GM23248 (cell line): ENCODE measurements at regions not wholly inside any gene's neighbourhood (a gene's known extent, or its start where the extent isn't known, plus 50 kb on each side); places are given as distances from the start of the nearest gene placed in this dataset.
"Not testable (repeated sequence)": the region's sequence is repeated elsewhere in the genome, so short reads cannot be mapped to it uniquely, and the experiment has no call there.

Source experiments
- DNase-seq: peaks from one replicate; pipeline ENCODE4 v3.0.0-alpha.2; 2015
- H2AFZ ChIP-seq: fragments of 200-600 bp; sonication (generic); 2 replicates; pipeline ENCODE4 v1.6.1; 2016; ENCODE audit warnings: antibody characterized with exemption
- H3F3A ChIP-seq: fragments of 200-600 bp; sonication (generic); 2 replicates; pipeline ENCODE4 v1.6.1; 2016; ENCODE audit warnings: mild to moderate bottlenecking, antibody characterized with exemption, mixed run types; ENCODE audit not compliant: insufficient read depth
- H3K27ac ChIP-seq: fragments of 200-600 bp; sonication (generic); 2 replicates; pipeline ENCODE4 v1.5.1; 2016; ENCODE audit warnings: mild to moderate bottlenecking
- H3K27me3 ChIP-seq: fragments of 200-600 bp; sonication (generic); replicated peaks from 2 replicates; pipeline ENCODE4 v1.6.1; 2016; ENCODE audit warnings: mild to moderate bottlenecking; ENCODE audit not compliant: insufficient read depth
- H3K36me3 ChIP-seq: fragments of 200-600 bp; sonication (generic); 2 replicates; pipeline ENCODE4 v1.6.1; 2016; ENCODE audit warnings: low read depth, mild to moderate bottlenecking
- H3K4me1 ChIP-seq: fragments of 200-600 bp; sonication (generic); 2 replicates; pipeline ENCODE4 v1.6.1; 2016; ENCODE audit warnings: mild to moderate bottlenecking; ENCODE audit not compliant: insufficient read depth
- H3K4me2 ChIP-seq: fragments of 200-600 bp; sonication (generic); one replicate; pipeline ENCODE4 v1.6.1; 2016; ENCODE audit warnings: mild to moderate bottlenecking; ENCODE audit not compliant: unreplicated experiment
- H3K4me3 ChIP-seq: fragments of 200-600 bp; sonication (generic); 2 replicates; pipeline ENCODE4 v1.5.1; 2016; ENCODE audit warnings: mild to moderate bottlenecking
- H3K79me2 ChIP-seq: fragments of 200-600 bp; sonication (generic); 2 replicates; pipeline ENCODE4 v1.6.1; 2016; ENCODE audit warnings: mild to moderate bottlenecking; ENCODE audit not compliant: insufficient read depth
- H3K9ac ChIP-seq: fragments of 200-600 bp; sonication (generic); 2 replicates; pipeline ENCODE4 v1.6.1; 2016; ENCODE audit warnings: mild to moderate bottlenecking
- H3K9me2 ChIP-seq: fragments of 200-600 bp; sonication (generic); 2 replicates; pipeline ENCODE4 v1.6.1; 2016; ENCODE audit warnings: mixed run types, mild to moderate bottlenecking, moderate library complexity; ENCODE audit not compliant: insufficient read depth
- H3K9me3 ChIP-seq: fragments of 200-600 bp; sonication (generic); one replicate; pipeline ENCODE4 v1.6.1; 2017; ENCODE audit warnings: low read depth
- H4K20me1 ChIP-seq: fragments of 200-600 bp; sonication (generic); 2 replicates; pipeline ENCODE4 v1.6.0; 2016; ENCODE audit not compliant: insufficient read depth
- EZH2 ChIP-seq: fragments of 200-600 bp; sonication (generic); IDR thresholded peaks from 2 replicates; pipeline ENCODE4 v1.6.1; 2018; ENCODE audit warnings: antibody characterized with exemption, mild to moderate bottlenecking; ENCODE audit not compliant: insufficient read depth, poor library complexity, severe bottlenecking
- EZH2phosphoT487 ChIP-seq: fragments of 200-600 bp; sonication (generic); IDR thresholded peaks from 2 replicates; pipeline ENCODE4 v1.6.1; 2018; ENCODE audit warnings: antibody characterized with exemption, moderate library complexity, mild to moderate bottlenecking, low read depth; ENCODE audit not compliant: insufficient read depth
- WGBS, 2 experiments: methylation state at CpG; one replicate each; pipeline ENCODE4 v1.1.6; 2015 to 2017; ENCODE audit warnings: low lambda C conversion rate in 2 of 2, low coverage in 1 of 2; ENCODE audit errors: missing lambda C conversion rate in 2 of 2; 5-methylcytosine and 5-hydroxymethylcytosine counted together
- in situ Hi-C: fragments of 300-500 bp; cut with MboI; formaldehyde crosslinking; loops from 2 replicates; pipeline ENCODE4 v1.15.0; 2020

GRCh38 chr9:63816751-63817621 is 1468.0 kb downstream of the FOXD4L5 start:
- peak overlapping the region; percentile 85 for H2AFZ ChIP-seq
- TF ChIP-seq EZH2phosphoT487 (no peak), EZH2 (no peak)
- 12% methylated on average over 35 to 36 of the region's 36 CpGs for WGBS, 2 experiments
- no peaks in the 10 kb centered on the region for H3K4me1 ChIP-seq
- H4K20me1 ChIP-seq, result no peaks in the 10 kb centered on the region
- H3K9me3 ChIP-seq, result no peaks in the 10 kb centered on the region
- no peaks in the 10 kb centered on the region for H3K27me3 ChIP-seq
- no peaks in the 10 kb centered on the region for H3F3A ChIP-seq
- in situ Hi-C loops, result no loop called here
- peak overlapping the region; percentile 68 for H3K9ac ChIP-seq
- peak; percentile 92 for DNase-seq
- peak overlapping the region; percentile 61; the same call in 1 of the 2 replicates for H3K27ac ChIP-seq
- peak overlapping the region; percentile 71 for H3K4me3 ChIP-seq
- no peaks in the 10 kb centered on the region for H3K9me2 ChIP-seq
- H3K79me2 ChIP-seq, result no peaks in the 10 kb centered on the region
- H3K36me3 ChIP-seq, result no peaks in the 10 kb centered on the region
- peak overlapping the region; percentile 77 for H3K4me2 ChIP-seq

- H3K27ac ChIP-seq, H3K79me2 ChIP-seq, in situ Hi-C loops, H3K27me3 ChIP-seq, H2AFZ ChIP-seq, H3K9me2 ChIP-seq, H3K4me1 ChIP-seq, H3K4me3 ChIP-seq, H4K20me1 ChIP-seq, H3K9me3 ChIP-seq, H3K36me3 ChIP-seq, H3K9ac ChIP-seq, H3F3A ChIP-seq, DNase-seq, H3K4me2 ChIP-seq: not testable (repeated sequence)
- WGBS, 2 experiments, result 11 to 17% methylated on average over 21 to 24 of the region's 52 CpGs
Observed at GRCh38 chr9:63814970-63815669, 1469.9 kb downstream of the FOXD4L5 start.

- H3K9me2 ChIP-seq, H2AFZ ChIP-seq, H3K27ac ChIP-seq, H3F3A ChIP-seq, H4K20me1 ChIP-seq, H3K27me3 ChIP-seq, in situ Hi-C loops, H3K4me3 ChIP-seq, H3K79me2 ChIP-seq, H3K36me3 ChIP-seq, H3K9me3 ChIP-seq, H3K9ac ChIP-seq, H3K4me2 ChIP-seq, H3K4me1 ChIP-seq: not testable (repeated sequence)
- 15 to 18% methylated on average over 37 to 39 of the region's 39 CpGs for WGBS, 2 experiments
- DNase-seq, result peak; percentile 1
Observed at GRCh38 chr9:63813391-63814021, 1471.5 kb downstream of the FOXD4L5 start.

GRCh38 chr9:63812822-63813221 is 1472.2 kb downstream of the FOXD4L5 start:
- DNase-seq, H3K4me3 ChIP-seq: not testable (repeated sequence)

GRCh38 chr9:63804205-63804604 is 1480.8 kb downstream of the FOXD4L5 start:
- 9 to 21% methylated on average over 5 of the region's 5 CpGs for WGBS, 2 experiments
- H4K20me1 ChIP-seq, H3K4me3 ChIP-seq, H3K9me2 ChIP-seq, H3K79me2 ChIP-seq, DNase-seq, H3K36me3 ChIP-seq, H3K9ac ChIP-seq, H3F3A ChIP-seq, H3K4me1 ChIP-seq, in situ Hi-C loops, H3K27ac ChIP-seq, H2AFZ ChIP-seq, H3K9me3 ChIP-seq, H3K27me3 ChIP-seq, H3K4me2 ChIP-seq: not testable (repeated sequence)

More at GRCh38 chr9:63812822-63813221, 1472.2 kb downstream of the FOXD4L5 start:
- H2AFZ ChIP-seq, in situ Hi-C loops, H3K36me3 ChIP-seq, H3K27ac ChIP-seq, H3F3A ChIP-seq, H3K9me3 ChIP-seq, H3K4me2 ChIP-seq, H4K20me1 ChIP-seq, H3K9ac ChIP-seq, H3K4me1 ChIP-seq, H3K9me2 ChIP-seq, H3K27me3 ChIP-seq, H3K79me2 ChIP-seq: not testable (repeated sequence)
- 24 to 25% methylated on average over 26 to 33 of the region's 34 CpGs for WGBS, 2 experiments

- H3K4me3 ChIP-seq, H3K9me2 ChIP-seq, H3K27me3 ChIP-seq, H3K4me1 ChIP-seq, H4K20me1 ChIP-seq, H3K4me2 ChIP-seq, H3F3A ChIP-seq, DNase-seq, H3K27ac ChIP-seq, H3K9ac ChIP-seq, H3K79me2 ChIP-seq, H3K36me3 ChIP-seq, in situ Hi-C loops, H3K9me3 ChIP-seq, H2AFZ ChIP-seq: not testable (repeated sequence)
- WGBS, 2 experiments, result 18 to 20% methylated on average over 8 of the region's 8 CpGs
Observed at GRCh38 chr9:63794081-63794685, 1490.8 kb downstream of the FOXD4L5 start.
